Retinal pigment epithelial cell (primary cell): ENCODE measurements at regions not wholly inside any gene's neighbourhood (a gene's known extent, or its start where the extent isn't known, plus 50 kb on each side); places are given as distances from the start of the nearest gene placed in this dataset.

Experiments
- DNase-seq: peaks from one replicate; pipeline ENCODE4 v3.0.0-alpha.2; 2010; ENCODE audit warnings: low read depth
- H3K4me3 ChIP-seq: 2 replicates; pipeline ENCODE4 v1.5.1; 2011; ENCODE audit warnings: mild to moderate bottlenecking, low read length, control low read depth, moderate library complexity
- CTCF ChIP-seq: conservative IDR thresholded peaks from 2 replicates; pipeline ENCODE4 v1.5.1; 2011; ENCODE audit warnings: low read depth, low read length, control low read depth, inconsistent platforms

DNA sequence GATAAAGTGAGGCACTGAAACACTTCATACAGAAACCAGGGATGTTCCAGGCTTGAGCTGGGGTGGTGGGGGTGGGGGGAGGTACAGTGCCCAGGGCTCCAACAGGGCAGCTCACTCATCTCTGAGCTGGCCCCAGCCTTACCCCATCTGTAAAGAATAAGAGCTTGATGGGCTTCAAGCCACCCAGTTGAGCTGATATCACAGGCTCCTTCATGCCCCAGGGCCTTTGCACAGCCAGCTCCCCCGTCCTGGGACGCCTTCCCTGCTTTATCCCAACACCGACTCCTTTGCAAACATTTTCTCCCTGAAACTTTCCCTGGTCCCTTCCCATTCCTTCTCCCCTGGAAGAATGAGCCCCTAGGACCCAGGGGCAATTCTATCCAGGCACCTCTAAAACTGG lies 261.7 kb downstream of the PARN start:
- TF ChIP-seq CTCF: no peak
- H3K4me3 ChIP-seq: no peak overlapping the region
- no peak for DNase-seq

DNA sequence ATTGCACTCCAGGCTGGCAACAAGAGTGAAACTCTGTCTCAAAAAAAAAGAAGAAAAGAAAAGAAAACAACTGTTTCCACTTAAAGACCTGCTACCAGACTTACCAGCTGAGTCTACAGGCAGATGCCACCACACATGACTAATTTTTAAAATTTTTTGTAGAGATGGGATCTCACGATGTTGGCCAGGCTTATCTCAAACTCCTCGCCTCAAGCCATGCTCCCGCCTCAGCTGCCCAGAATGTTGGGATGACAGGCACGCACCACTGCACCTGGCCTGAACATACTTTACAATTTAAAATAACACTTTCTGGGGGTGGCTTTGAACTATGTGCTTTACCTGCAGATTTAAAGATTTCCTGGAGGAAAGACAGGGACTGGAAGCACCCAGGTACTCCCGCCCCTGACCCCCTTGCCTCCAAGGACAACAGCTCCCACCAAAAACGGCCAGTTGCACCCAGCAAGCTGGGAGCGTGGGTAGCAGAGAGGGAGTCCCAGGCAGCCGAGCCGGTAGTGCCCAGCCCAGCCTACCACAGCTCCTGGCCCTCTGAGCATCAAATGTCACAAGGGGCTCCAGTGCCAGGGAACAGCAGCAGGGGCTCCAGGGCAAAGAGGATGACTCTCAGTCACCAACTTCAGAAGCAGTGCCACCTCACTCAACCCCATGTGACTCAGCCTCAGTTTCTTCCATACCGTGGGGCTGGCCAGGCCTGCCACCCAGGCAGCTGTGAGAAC lies 262.9 kb downstream of the PARN start:
- H3K4me3 ChIP-seq: no peak overlapping the region
- TF ChIP-seq CTCF: no peak
- no peak for DNase-seq

DNA sequence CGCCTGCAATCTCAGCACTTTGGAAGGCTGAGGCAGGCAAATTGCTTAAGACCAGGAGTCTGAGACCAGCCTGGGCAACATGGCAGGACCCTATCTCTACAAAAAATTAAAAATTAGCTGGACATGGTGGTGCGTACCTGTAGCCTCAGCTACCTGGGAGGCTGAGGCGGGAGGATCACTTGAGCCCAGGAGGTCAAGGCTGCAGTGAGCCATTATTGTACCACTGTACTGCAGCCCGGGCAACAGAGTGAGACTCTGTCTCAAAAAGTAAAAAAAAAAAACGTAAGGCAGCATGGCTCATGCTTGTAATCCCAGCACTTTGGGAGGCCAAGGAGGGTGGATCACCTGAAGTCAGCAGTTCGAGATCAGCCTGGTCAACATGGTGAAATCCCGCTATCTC lies 263.6 kb downstream of the PARN start:
- no peak for TF ChIP-seq CTCF
- H3K4me3 ChIP-seq: no peak overlapping the region
- no peak for DNase-seq

DNA sequence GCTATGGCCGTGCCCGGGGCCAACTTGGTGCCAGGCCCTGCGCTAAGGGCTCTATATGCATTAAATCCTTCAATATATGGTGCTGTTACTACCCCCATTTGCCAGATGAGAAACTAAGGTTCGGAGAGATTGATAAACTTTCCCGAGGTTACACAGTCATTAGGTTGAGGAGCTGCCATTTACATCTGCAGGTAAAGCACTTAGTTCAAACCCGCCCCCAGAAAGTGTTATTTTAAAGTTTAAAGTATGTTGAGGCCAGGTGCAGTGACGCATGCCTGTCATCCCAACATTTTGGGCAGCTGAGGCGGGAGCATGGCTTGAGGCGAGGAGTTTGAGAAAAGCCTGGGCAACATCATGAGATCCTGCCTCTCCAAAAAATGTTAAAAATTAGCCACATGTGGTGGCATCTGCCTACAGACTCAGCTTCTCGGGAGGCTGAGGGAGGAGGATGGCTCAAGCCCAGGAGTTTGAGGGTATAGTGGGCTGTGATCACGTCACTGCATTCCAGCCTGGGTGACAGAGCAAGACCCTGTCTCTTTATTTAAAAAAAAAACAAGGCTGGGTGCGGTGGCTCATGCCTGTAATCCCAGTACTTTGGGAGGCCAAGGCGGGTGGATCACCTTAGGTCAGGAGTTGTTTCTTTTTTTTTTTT lies 264.7 kb downstream of the PARN start:
- no peak for TF ChIP-seq CTCF
- no peak overlapping the region for H3K4me3 ChIP-seq
- no peak for DNase-seq

DNA sequence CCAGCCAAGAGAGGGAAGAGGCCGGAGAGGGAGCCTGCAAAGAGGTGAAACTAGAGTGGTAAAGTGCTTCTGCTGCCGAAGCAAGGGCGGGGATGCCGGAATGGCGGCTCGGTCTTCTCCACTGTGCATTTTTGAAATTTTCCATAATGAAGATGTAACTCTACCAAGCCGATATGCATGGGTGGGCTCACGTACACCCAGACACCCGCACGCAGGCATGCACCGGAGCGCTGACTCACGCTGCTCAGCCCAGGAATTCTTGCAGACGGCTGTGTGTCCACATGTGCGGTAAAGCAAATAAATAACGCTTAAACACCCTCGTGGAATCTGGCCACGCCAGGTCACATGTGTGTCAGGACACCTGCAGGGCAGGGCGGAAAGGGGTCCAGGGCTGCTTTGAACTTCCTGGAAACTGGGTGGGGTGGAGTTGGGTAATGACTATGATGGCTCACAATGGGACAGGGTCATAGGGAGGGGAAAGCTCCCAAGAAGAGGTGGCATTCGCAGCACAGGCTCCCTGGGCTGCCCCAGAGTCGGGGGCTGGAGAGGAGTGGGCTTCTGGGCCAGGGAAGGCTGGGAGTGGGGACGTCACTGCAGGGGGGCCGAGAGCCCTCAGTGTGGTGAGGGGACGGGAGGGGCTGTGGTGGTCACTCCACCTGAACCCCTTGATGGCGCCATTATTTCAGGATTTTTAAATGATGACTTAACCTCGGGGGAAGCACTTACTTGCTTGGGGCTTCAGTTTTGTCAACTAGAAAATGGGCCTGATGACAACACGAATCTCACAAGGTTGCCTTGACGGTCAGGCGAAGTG lies 265.5 kb downstream of the PARN start:
- peak overlapping the region; percentile 26 for H3K4me3 ChIP-seq
- no peak for TF ChIP-seq CTCF
- DNase-seq: peak; percentile 73

DNA sequence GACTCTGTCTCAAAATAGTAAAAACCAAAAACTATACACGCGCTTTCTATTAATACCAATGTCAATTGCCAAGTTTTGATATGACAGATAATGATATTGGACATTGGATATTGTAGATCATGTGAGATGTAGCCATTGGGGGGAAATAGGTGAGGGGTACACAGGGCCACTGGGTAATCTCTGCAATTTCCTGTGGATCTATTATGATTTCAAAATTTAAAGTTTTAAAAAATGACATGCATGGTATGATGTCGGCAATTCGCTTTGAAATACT lies 266.0 kb downstream of the PARN start:
- DNase-seq: no peak
- TF ChIP-seq CTCF: no peak
- peak overlapping the region; percentile 26 for H3K4me3 ChIP-seq
